Left hindlimb (tissue), 1 donor: ENCODE measurements at regions not wholly inside any gene's neighbourhood (a gene's known extent, or its start where the extent isn't known, plus 50 kb on each side); places are given as distances from the start of the nearest gene placed in this dataset.
"Not testable (repeated sequence)": the region's sequence is repeated elsewhere in the genome, so short reads cannot be mapped to it uniquely, and the experiment has no call there.

Experiments used
- DNase-seq: peaks from one replicate; pipeline ENCODE4 v3.0.0-alpha.2; 2018

- no peak for DNase-seq
Observed at GRCh38 chr18:73045037-73045436, 177.2 kb upstream of the NETO1 start.

GRCh38 chr18:73043611-73044010 is 175.8 kb upstream of the NETO1 start:
- DNase-seq: no peak

GRCh38 chr18:73043211-73043610 is 175.4 kb upstream of the NETO1 start:
- no peak for DNase-seq

GRCh38 chr18:73040247-73040646 is 172.5 kb upstream of the NETO1 start:
- no peak for DNase-seq

GRCh38 chr18:73038336-73038735 is 170.5 kb upstream of the NETO1 start:
- no peak for DNase-seq

GRCh38 chr18:73023975-73024374 is 156.2 kb upstream of the NETO1 start:
- no peak for DNase-seq

GRCh38 chr18:73009691-73010090 is 141.9 kb upstream of the NETO1 start:
- DNase-seq: no peak

GRCh38 chr18:73007915-73008308 is 140.1 kb upstream of the NETO1 start:
- no peak for DNase-seq

- no peak for DNase-seq
Observed at GRCh38 chr18:73007195-73007914, 139.6 kb upstream of the NETO1 start.

- DNase-seq: no peak
Observed at GRCh38 chr18:73006331-73006730, 138.5 kb upstream of the NETO1 start.

- no peak for DNase-seq
Observed at GRCh38 chr18:73004260-73004659, 136.5 kb upstream of the NETO1 start.

- DNase-seq: no peak
Observed at GRCh38 chr18:72999971-73000607, 132.3 kb upstream of the NETO1 start.

- no peak for DNase-seq
Observed at GRCh38 chr18:72995558-72995957, 127.8 kb upstream of the NETO1 start.

GRCh38 chr18:72993250-72993649 is 125.5 kb upstream of the NETO1 start:
- no peak for DNase-seq

- DNase-seq: no peak
Observed at GRCh38 chr18:72991379-72991778, 123.6 kb upstream of the NETO1 start.

GRCh38 chr18:72987570-72987969 is 119.8 kb upstream of the NETO1 start:
- not testable (repeated sequence) for DNase-seq

GRCh38 chr18:72986103-72986502 is 118.3 kb upstream of the NETO1 start:
- DNase-seq: no peak

- no peak for DNase-seq
Observed at GRCh38 chr18:72985686-72986085, 117.9 kb upstream of the NETO1 start.

- no peak for DNase-seq
Observed at GRCh38 chr18:72984290-72984689, 116.5 kb upstream of the NETO1 start.

- DNase-seq: no peak
Observed at GRCh38 chr18:72973841-72974240, 106.1 kb upstream of the NETO1 start.

- no peak for DNase-seq
Observed at GRCh38 chr18:72965616-72966015, 97.8 kb upstream of the NETO1 start.

GRCh38 chr18:72958195-72958594 is 90.4 kb upstream of the NETO1 start:
- not testable (repeated sequence) for DNase-seq

- no peak for DNase-seq
Observed at GRCh38 chr18:72948439-72948838, 80.7 kb upstream of the NETO1 start.

GRCh38 chr18:72942766-72943165 is 75.0 kb upstream of the NETO1 start:
- DNase-seq: no peak

GRCh38 chr18:72940986-72941385 is 73.2 kb upstream of the NETO1 start:
- no peak for DNase-seq
